H1 (cell line): ENCODE measurements at regions not wholly inside any gene's neighbourhood (a gene's known extent, or its start where the extent isn't known, plus 50 kb on each side); places are given as distances from the start of the nearest gene placed in this dataset.

Source experiments
- CTCF ChIA-PET: fragments of 300-600 bp; sonication (Branson Sonifier 250); formaldehyde crosslinking; loops from one replicate; lab custom pipeline; 2021; ENCODE audit not compliant: partially characterized antibody; lab: Charles Lee
- POLR2A ChIA-PET: fragments of 300-600 bp; sonication (Branson Sonifier 250); formaldehyde crosslinking; loops from one replicate; lab custom pipeline; 2021; ENCODE audit warnings: inconsistent platforms; ENCODE audit not compliant: partially characterized antibody; lab: Charles Lee
- DNase-seq, 2 experiments: peaks; one replicate each; pipeline versions ENCODE4 v3.0.0 to v3.0.0-alpha.2; 2010 to 2022; ENCODE audit warnings: low spot score in 2 of 2, low read depth in 1 of 2, mixed read lengths in 1 of 2
- FAIRE-seq: peaks from 2 replicates; lab custom pipeline; 2011; peaks lifted over from hg19 to GRCh38; lab: Jason Lieb, UNC
- H2AFZ ChIP-seq: 2 replicates; pipeline ENCODE4 v1.8.1; 2012; ENCODE audit warnings: low read length, inconsistent platforms
- H2AK5ac ChIP-seq: 2 replicates; pipeline ENCODE4 v1.6.1; 2013; ENCODE audit warnings: low read depth, low read length
- H2BK120ac ChIP-seq: replicated peaks from 2 replicates; pipeline ENCODE3; 2013; ENCODE audit warnings: low read depth, low read length, inconsistent platforms
- H2BK12ac ChIP-seq: 2 replicates; pipeline ENCODE4 v1.6.1; 2013; ENCODE audit warnings: low read depth, low read length
- H2BK15ac ChIP-seq: 2 replicates; pipeline ENCODE4 v1.6.1; 2013; ENCODE audit warnings: low read length
- H2BK20ac ChIP-seq: 2 replicates; pipeline ENCODE4 v1.6.1; 2013; ENCODE audit warnings: low read length
- H2BK5ac ChIP-seq: 2 replicates; pipeline ENCODE4 v1.6.1; 2013; ENCODE audit warnings: low read depth, low read length
- H3K14ac ChIP-seq: 2 replicates; pipeline ENCODE4 v1.6.1; 2013; ENCODE audit warnings: inconsistent platforms; ENCODE audit not compliant: insufficient read length
- H3K18ac ChIP-seq: 2 replicates; pipeline ENCODE4 v1.6.1; 2013; ENCODE audit warnings: low read length; ENCODE audit errors: extremely low read depth
- H3K23ac ChIP-seq: 2 replicates; pipeline ENCODE4 v1.6.1; 2013; ENCODE audit warnings: inconsistent platforms; ENCODE audit not compliant: insufficient read length
- H3K23me2 ChIP-seq: 2 replicates; pipeline ENCODE4 v1.6.1; 2013; ENCODE audit warnings: low read depth, low read length
- H3K27ac ChIP-seq: 2 replicates; pipeline ENCODE4 v1.6.1; 2011; ENCODE audit warnings: low read depth, low read length, inconsistent platforms
- H3K27me3 ChIP-seq, 4 experiments: replicated peaks in 1 of 4; 1 replicate in 1 of 4; 2 replicates in 3 of 4; pipeline versions ENCODE4 v1.6.1 to v1.8.1; 2011 to 2013; ENCODE audit warnings: low read length in 3 of 4, mild to moderate bottlenecking in 3 of 4, inconsistent platforms in 2 of 4, mixed read lengths in 2 of 4, moderate library complexity in 1 of 4; ENCODE audit not compliant: control insufficient read depth in 3 of 4, insufficient read depth in 3 of 4; ENCODE audit errors: extremely low read depth in 1 of 4
- H3K36me3 ChIP-seq, 4 experiments: 2 replicates each; pipeline versions ENCODE4 v1.6.1 to v1.8.1; 2011 to 2013; ENCODE audit warnings: mild to moderate bottlenecking in 4 of 4, low read length in 3 of 4, moderate library complexity in 2 of 4, control low read depth in 1 of 4, inconsistent platforms in 1 of 4; ENCODE audit not compliant: insufficient read depth in 4 of 4, control insufficient read depth in 2 of 4
- H3K4ac ChIP-seq: replicated peaks from 2 replicates; pipeline ENCODE3; 2013; ENCODE audit warnings: low read length, low read depth, mixed read lengths, inconsistent platforms; ENCODE audit not compliant: insufficient read length
- H3K4me1 ChIP-seq, 4 experiments: replicated peaks in 1 of 4; 1 replicate in 1 of 4; 2 replicates in 3 of 4; pipeline versions ENCODE4 v1.6.1 to v1.8.1; 2011 to 2013; ENCODE audit warnings: low read length in 3 of 4, inconsistent platforms in 2 of 4, mixed read lengths in 1 of 4; ENCODE audit not compliant: insufficient read depth in 4 of 4, control insufficient read depth in 3 of 4
- H3K4me2 ChIP-seq, 2 experiments: 2 replicates each; pipeline versions ENCODE4 v1.6.1 to v1.8.1; 2011 to 2013; ENCODE audit warnings: low read depth in 2 of 2, low read length in 2 of 2, control low read depth in 1 of 2, inconsistent platforms in 1 of 2, mild to moderate bottlenecking in 1 of 2; ENCODE audit not compliant: insufficient read depth in 1 of 2
- H3K4me3 ChIP-seq, 4 experiments: fragments of 200-600, 300-600 bp in 1 of 4; sonication (generic), shearing (Covaris generic), sonication (Bioruptor Twin) in 1 of 4; 2 replicates each; pipeline versions ENCODE4 v1.5.1 to v1.8.1; 2011 to 2016; ENCODE audit warnings: low read length in 4 of 4, low read depth in 3 of 4, control low read depth in 2 of 4, inconsistent platforms in 2 of 4, mild to moderate bottlenecking in 2 of 4, mixed read lengths in 1 of 4, moderate library complexity in 1 of 4; ENCODE audit not compliant: insufficient read depth in 2 of 4; ENCODE audit errors: extremely low read depth in 1 of 4
- H3K56ac ChIP-seq: replicated peaks from 2 replicates; pipeline ENCODE3; 2013; ENCODE audit warnings: low read depth, mild to moderate bottlenecking, mixed read lengths, low read length, inconsistent platforms; ENCODE audit not compliant: insufficient read length
- H3K79me1 ChIP-seq: 2 replicates; pipeline ENCODE4 v1.6.1; 2013; ENCODE audit warnings: low read depth, low read length, control low read depth
- H3K79me2 ChIP-seq, 2 experiments: 2 replicates each; pipeline versions ENCODE4 v1.6.1 to v1.8.1; 2012 to 2013; ENCODE audit warnings: low read length in 2 of 2, mild to moderate bottlenecking in 2 of 2, inconsistent platforms in 1 of 2; ENCODE audit not compliant: insufficient read depth in 2 of 2, control insufficient read depth in 1 of 2
- H3K9ac ChIP-seq, 4 experiments: replicated peaks in 1 of 4; 1 replicate in 1 of 4; 2 replicates in 3 of 4; pipeline versions ENCODE4 v1.6.1 to v1.8.1; 2011 to 2013; ENCODE audit warnings: low read depth in 3 of 4, low read length in 3 of 4, control low read depth in 2 of 4, mild to moderate bottlenecking in 2 of 4, moderate library complexity in 2 of 4, inconsistent platforms in 1 of 4; ENCODE audit errors: extremely low read depth in 1 of 4
- H3K9me3 ChIP-seq, 2 experiments: 2 replicates each; pipeline versions ENCODE4 v1.6.1 to v1.8.1; 2012 to 2013; ENCODE audit warnings: mild to moderate bottlenecking in 2 of 2, moderate library complexity in 2 of 2, control low read depth in 1 of 2, inconsistent platforms in 1 of 2, low read depth in 1 of 2, low read length in 1 of 2, mixed read lengths in 1 of 2; ENCODE audit not compliant: insufficient read depth in 2 of 2
- H4K20me1 ChIP-seq, 2 experiments: replicated peaks in 1 of 2; 2 replicates each; pipeline versions ENCODE3 to v1.8.1; 2011 to 2013; ENCODE audit warnings: inconsistent platforms in 2 of 2, low read length in 2 of 2, mild to moderate bottlenecking in 1 of 2; ENCODE audit not compliant: insufficient read depth in 2 of 2, control insufficient read depth in 1 of 2
- H4K5ac ChIP-seq: 2 replicates; pipeline ENCODE4 v1.6.1; 2013; ENCODE audit warnings: low read length, low read depth, mixed read lengths, inconsistent platforms; ENCODE audit not compliant: insufficient read length
- H4K8ac ChIP-seq: 2 replicates; pipeline ENCODE4 v1.8.0; 2013; ENCODE audit warnings: mild to moderate bottlenecking, moderate library complexity, low read length, inconsistent platforms; ENCODE audit not compliant: insufficient read depth; ENCODE audit errors: extremely low read depth
- H4K91ac ChIP-seq: replicated peaks from 2 replicates; pipeline ENCODE3; 2013; ENCODE audit warnings: low read length, mixed read lengths, inconsistent platforms; ENCODE audit not compliant: insufficient read length
- RAD21 ChIP-seq, 2 experiments: IDR thresholded peaks in 1 of 2; conservative IDR thresholded peaks in 1 of 2; 2 replicates each; pipeline ENCODE4 v1.6.1; 2011; ENCODE audit warnings: low read depth in 2 of 2, low read length in 2 of 2, improper control_type of control experiment in 1 of 2, inconsistent platforms in 1 of 2, mild to moderate bottlenecking in 1 of 2, moderate library complexity in 1 of 2
- WGBS, 2 experiments: shearing (Covaris generic) in 1 of 2; methylation state at CpG; one replicate each; pipeline versions ENCODE4 v1.1.6 to v1.1.7; 2013 to 2015; ENCODE audit warnings: low lambda C conversion rate in 2 of 2, mixed read lengths in 2 of 2, inconsistent platforms in 1 of 2, low coverage in 1 of 2, missing lambda C conversion rate in 1 of 2; ENCODE audit not compliant: insufficient replicate concordance in 2 of 2, insufficient coverage in 1 of 2, insufficient read length in 1 of 2; ENCODE audit errors: extremely low coverage in 1 of 2, missing lambda C conversion rate in 1 of 2; 5-methylcytosine and 5-hydroxymethylcytosine counted together

DNA sequence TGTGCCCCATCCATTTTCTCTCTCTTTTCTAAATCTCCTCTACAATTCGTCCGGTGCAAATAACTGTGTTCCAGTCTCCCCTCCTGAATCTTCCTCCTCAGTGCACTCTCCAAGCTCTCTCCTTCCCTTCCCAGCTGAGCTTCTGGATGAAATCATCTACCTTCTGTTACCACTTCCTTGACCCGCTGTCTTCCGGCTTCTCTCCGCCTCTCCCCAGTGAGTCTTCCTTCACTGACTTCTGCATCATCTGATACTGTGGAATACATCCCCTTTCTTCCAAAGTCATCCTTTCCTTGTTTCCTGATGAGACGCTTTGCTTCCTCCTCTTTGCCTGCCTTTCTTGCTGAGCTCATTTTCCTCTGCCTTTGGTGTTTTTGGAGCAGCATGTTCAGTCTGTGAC, 96.9 kb downstream of the MAB21L3 start:
- H3K27ac ChIP-seq, result no peak overlapping the region
- no peak overlapping the region for H3K4ac ChIP-seq
- CTCF ChIA-PET, result interaction anchor here (0.5 to 1.4 kb wide), 2 partner anchors 277 to 365 kb away, joined by 3 to 4 read pairs; no protein-coding TSS in a partner anchor
- no peak overlapping the region for H2BK120ac ChIP-seq
- no peaks in the 10 kb centered on the region for H3K27me3 ChIP-seq
- H3K18ac ChIP-seq, result no peak overlapping the region
- FAIRE-seq (no peak), DNase-seq (no peak)
- no peak overlapping the region for H4K91ac ChIP-seq
- no peaks in the 10 kb centered on the region for H3K79me2 ChIP-seq
- H2AK5ac ChIP-seq, result no peak overlapping the region
- H3K9me3 ChIP-seq, result no peaks in the 10 kb centered on the region
- no peaks in the 10 kb centered on the region for H3K4me1 ChIP-seq
- POLR2A ChIA-PET, result no interaction called here
- H3K23me2 ChIP-seq, result no peaks in the 10 kb centered on the region
- no peak overlapping the region for H3K4me3 ChIP-seq
- no peak overlapping the region for H2BK15ac ChIP-seq
- H4K20me1 ChIP-seq, result no peaks in the 10 kb centered on the region
- H3K14ac ChIP-seq, result no peak overlapping the region
- 90% methylated on average over 6 of the region's 6 CpGs; no CpG with 5 or more reads in 1 of the 2 experiments for WGBS, 2 experiments
- no peak overlapping the region for H2AFZ ChIP-seq
- H3K36me3 ChIP-seq, result no peaks in the 10 kb centered on the region
- no peak overlapping the region for H3K23ac ChIP-seq
- H4K8ac ChIP-seq, result no peak overlapping the region
- H3K56ac ChIP-seq, result no peak overlapping the region
- no peak overlapping the region for H4K5ac ChIP-seq
- no peak overlapping the region for H3K9ac ChIP-seq
- no peak overlapping the region for H3K4me2 ChIP-seq
- H2BK5ac ChIP-seq, result no peak overlapping the region
- H2BK20ac ChIP-seq, result no peak overlapping the region
- TF ChIP-seq RAD21 (IDR thresholded peaks at IDR 0.05 in 1 of 2, conservative IDR thresholded peaks at IDR 0.05 in 1 of 2; ENCODE audit: low read depth in 2 of 2, low read length in 2 of 2), result no peak
- H2BK12ac ChIP-seq, result no peak overlapping the region
- H3K79me1 ChIP-seq, result no peaks in the 10 kb centered on the region
